Tibial nerve (tissue), 4 donors: ENCODE measurements at regions not wholly inside any gene's neighbourhood (a gene's known extent, or its start where the extent isn't known, plus 50 kb on each side); places are given as distances from the start of the nearest gene placed in this dataset.

ENCODE experiments used
- DNase-seq, 2 donors: peaks; one replicate each; pipeline ENCODE4 v3.0.0-alpha.2; 2019; ENCODE audit warnings: low spot score in 2 of 2
- H3K27ac ChIP-seq, 4 donors: fragments of 200-600 bp; sonication (generic) in 3 of 4; one replicate each; pipeline ENCODE4 v1.5.1; 2017 to 2019; ENCODE audit warnings: mild to moderate bottlenecking in 1 of 4
- H3K27me3 ChIP-seq, 2 donors: fragments of 200-600 bp; sonication (generic) in 1 of 2; one replicate each; pipeline versions ENCODE4 v1.5.1 to v1.6.0; 2017 to 2019
- H3K36me3 ChIP-seq, 3 donors: fragments of 200-600 bp; sonication (generic); one replicate each; pipeline ENCODE4 v1.5.1; 2018 to 2019
- H3K4me1 ChIP-seq, 4 donors: fragments of 200-600 bp; sonication (generic) in 3 of 4; one replicate each; pipeline ENCODE4 v1.5.1; 2017 to 2019
- H3K4me3 ChIP-seq, 4 donors: fragments of 200-600 bp; sonication (generic) in 3 of 4; one replicate each; pipeline ENCODE4 v1.5.1; 2017 to 2019; ENCODE audit warnings: mild to moderate bottlenecking in 1 of 4, moderate library complexity in 1 of 4
- H3K9me3 ChIP-seq, 4 donors: fragments of 200-600 bp; sonication (generic) in 3 of 4; one replicate each; pipeline ENCODE4 v1.5.1; 2017 to 2019
- CTCF ChIP-seq, 5 experiments: fragments of 200-600 bp in 3 of 5; fragments of 450-650 bp in 2 of 5; sonication (generic) in 3 of 5; IDR thresholded peaks; one replicate each; pipeline ENCODE4 v1.5.1; 2016 to 2019; ENCODE audit warnings: antibody characterized with exemption in 5 of 5, mild to moderate bottlenecking in 3 of 5, moderate library complexity in 2 of 5
- EP300 ChIP-seq, 2 donors: sonication (generic); formaldehyde crosslinking; IDR thresholded peaks; one replicate each; pipeline ENCODE4 v1.6.1; 2017; ENCODE audit warnings: antibody characterized with exemption in 2 of 2, mild to moderate bottlenecking in 1 of 2
- POLR2A ChIP-seq, 2 donors: fragments of 450-650 bp; IDR thresholded peaks; one replicate each; pipeline ENCODE4 v1.6.1; 2017; ENCODE audit warnings: antibody characterized with exemption in 2 of 2, mild to moderate bottlenecking in 2 of 2, moderate library complexity in 2 of 2
- WGBS, 2 donors: methylation state at CpG; one replicate each; pipeline ENCODE4 v1.1.5; 2018; 5-methylcytosine and 5-hydroxymethylcytosine counted together

GRCh38 chr6:137788248-137788647 is 78.8 kb upstream of the TNFAIP3 start:
- no peak overlapping the region for H3K4me3 ChIP-seq
- TF ChIP-seq CTCF (IDR thresholded peaks at IDR 0.05) (no peak), EP300 (IDR thresholded peaks at IDR 0.05) (no peak), POLR2A (IDR thresholded peaks at IDR 0.05) (no peak)
- WGBS, 2 donors, result 93 to 94% methylated on average over 1 of the region's 1 CpG
- H3K36me3 ChIP-seq, result no peaks in the 10 kb centered on the region
- peaks cover 0 to 13% (median 6%) of the 10 kb centered on the region in 4 donors for H3K4me1 ChIP-seq
- H3K9me3 ChIP-seq, result no peaks in the 10 kb centered on the region
- DNase-seq, result no peak
- H3K27me3 ChIP-seq, result no peaks in the 10 kb centered on the region
- H3K27ac ChIP-seq, result no peak overlapping the region

- WGBS, 2 donors, result 80 to 84% methylated on average over 6 of the region's 6 CpGs
- Histone ChIP-seq H3K36me3 (no peaks in the 10 kb centered on the region), H3K27me3 (no peaks in the 10 kb centered on the region), H3K4me3 (no peak overlapping the region), H3K27ac (no peak overlapping the region), H3K9me3 (no peaks in the 10 kb centered on the region), H3K4me1 (peaks cover 0 to 13% (median 6%) of the 10 kb centered on the region in 4 donors)
- no peak for DNase-seq
- TF ChIP-seq EP300 (IDR thresholded peaks at IDR 0.05), result no peak
- no peak for TF ChIP-seq POLR2A (IDR thresholded peaks at IDR 0.05)
- no peak for TF ChIP-seq CTCF (IDR thresholded peaks at IDR 0.05)
These were observed 75.5 kb upstream of the TNFAIP3 start for GRCh38 chr6:137791281-137792159.

GRCh38 chr6:137792160-137793033 is 74.7 kb upstream of the TNFAIP3 start:
- no peak for DNase-seq
- no peak for TF ChIP-seq EP300 (IDR thresholded peaks at IDR 0.05)
- no peak for TF ChIP-seq POLR2A (IDR thresholded peaks at IDR 0.05)
- no peak for TF ChIP-seq CTCF (IDR thresholded peaks at IDR 0.05)
- Histone ChIP-seq H3K9me3 (no peaks in the 10 kb centered on the region), H3K4me3 (no peak overlapping the region), H3K36me3 (no peaks in the 10 kb centered on the region), H3K27me3 (no peaks in the 10 kb centered on the region), H3K4me1 (peaks cover 0 to 13% (median 6%) of the 10 kb centered on the region in 4 donors), H3K27ac (no peak overlapping the region)
- 80 to 88% methylated on average over 6 of the region's 6 CpGs for WGBS, 2 donors

- Histone ChIP-seq H3K4me3 (no peak overlapping the region), H3K9me3 (no peaks in the 10 kb centered on the region), H3K36me3 (no peaks in the 10 kb centered on the region), H3K27ac (no peak overlapping the region), H3K4me1 (peaks cover 0 to 13% (median 6%) of the 10 kb centered on the region in 4 donors), H3K27me3 (no peaks in the 10 kb centered on the region)
- no peak for DNase-seq
- no peak for TF ChIP-seq CTCF (IDR thresholded peaks at IDR 0.05)
- no peak for TF ChIP-seq POLR2A (IDR thresholded peaks at IDR 0.05)
- TF ChIP-seq EP300 (IDR thresholded peaks at IDR 0.05), result no peak
- 87 to 92% methylated on average over 8 of the region's 8 CpGs for WGBS, 2 donors
These were observed 73.1 kb upstream of the TNFAIP3 start for GRCh38 chr6:137793805-137794515.
